ENCODE measurements at regions not wholly inside any gene's neighbourhood (a gene's known extent, or its start where the extent isn't known, plus 50 kb on each side); places are given as distances from the start of the nearest gene placed in this dataset.
"Not testable (repeated sequence)": the region's sequence is repeated elsewhere in the genome, so short reads cannot be mapped to it uniquely, and the experiment has no call there.

GRCh38 chr6:114997813-114998292 lies 655.0 kb upstream of the HS3ST5 start:
- H3K27me3 Mint-ChIP-seq: no peaks in the 10 kb centered on the region
- H3K27ac Mint-ChIP-seq: no peak overlapping the region
- intact Hi-C loops (cut with micrococcal nuclease): no loop called here
- no peak overlapping the region for H3K4me3 Mint-ChIP-seq
- H3K4me1 Mint-ChIP-seq (ENCODE audit: low read depth): no peaks in the 10 kb centered on the region
- peaks cover 21% of the 10 kb centered on the region for H3K9me3 Mint-ChIP-seq
- H3K36me3 Mint-ChIP-seq (ENCODE audit: low read depth): no peaks in the 10 kb centered on the region

- H3K9me3 Mint-ChIP-seq: peaks cover 9% of the 10 kb centered on the region
- H3K4me3 Mint-ChIP-seq: no peak overlapping the region
- intact Hi-C loops (cut with micrococcal nuclease): no loop called here
- no peaks in the 10 kb centered on the region for H3K36me3 Mint-ChIP-seq (ENCODE audit: low read depth)
- no peak overlapping the region for H3K27ac Mint-ChIP-seq
- H3K4me1 Mint-ChIP-seq (ENCODE audit: low read depth): no peaks in the 10 kb centered on the region
- no peaks in the 10 kb centered on the region for H3K27me3 Mint-ChIP-seq
Measured at GRCh38 chr6:114995526-114995925, 652.7 kb upstream of the HS3ST5 start.

GRCh38 chr6:114989279-114989964 lies 646.6 kb upstream of the HS3ST5 start:
- Mint-ChIP-seq H3K36me3 (ENCODE audit: low read depth) (no peaks in the 10 kb centered on the region), H3K27ac (no peak overlapping the region), H3K27me3 (no peaks in the 10 kb centered on the region), H3K9me3 (peaks cover 24% of the 10 kb centered on the region), H3K4me3 (no peak overlapping the region), H3K4me1 (ENCODE audit: low read depth) (no peaks in the 10 kb centered on the region)
- intact Hi-C loops (cut with micrococcal nuclease): no loop called here

- Mint-ChIP-seq H3K27me3 (no peaks in the 10 kb centered on the region), H3K9me3 (peaks cover 24% of the 10 kb centered on the region), H3K4me1 (ENCODE audit: low read depth) (no peaks in the 10 kb centered on the region), H3K27ac (no peak overlapping the region), H3K4me3 (no peak overlapping the region), H3K36me3 (ENCODE audit: low read depth) (no peaks in the 10 kb centered on the region)
- intact Hi-C loops (cut with micrococcal nuclease): no loop called here
Measured at GRCh38 chr6:114987281-114987680, 644.5 kb upstream of the HS3ST5 start.

GRCh38 chr6:114955363-114955762 lies 612.5 kb upstream of the HS3ST5 start:
- no peaks in the 10 kb centered on the region for H3K36me3 Mint-ChIP-seq (ENCODE audit: low read depth)
- no peaks in the 10 kb centered on the region for H3K27me3 Mint-ChIP-seq
- H3K4me3 Mint-ChIP-seq: no peak overlapping the region
- H3K9me3 Mint-ChIP-seq: peaks cover 20% of the 10 kb centered on the region
- intact Hi-C loops (cut with micrococcal nuclease): no loop called here
- no peak overlapping the region for H3K27ac Mint-ChIP-seq
- no peaks in the 10 kb centered on the region for H3K4me1 Mint-ChIP-seq (ENCODE audit: low read depth)

- Mint-ChIP-seq H3K4me1 (ENCODE audit: low read depth) (no peaks in the 10 kb centered on the region), H3K4me3 (no peak overlapping the region)
Measured at GRCh38 chr6:114952229-114952628, 609.4 kb upstream of the HS3ST5 start.

GRCh38 chr6:114945392-114945791 lies 602.6 kb upstream of the HS3ST5 start:
- intact Hi-C loops (cut with micrococcal nuclease): no loop called here
- H3K27ac Mint-ChIP-seq: no peak overlapping the region
- H3K9me3 Mint-ChIP-seq: peaks cover 38% of the 10 kb centered on the region

More at GRCh38 chr6:114952229-114952628, 609.4 kb upstream of the HS3ST5 start:
- peaks cover 9% of the 10 kb centered on the region for H3K9me3 Mint-ChIP-seq
- H3K36me3 Mint-ChIP-seq (ENCODE audit: low read depth): no peaks in the 10 kb centered on the region
- intact Hi-C loops (cut with micrococcal nuclease): no loop called here
- H3K27ac Mint-ChIP-seq: no peak overlapping the region
- H3K27me3 Mint-ChIP-seq: no peaks in the 10 kb centered on the region

GRCh38 chr6:114941078-114941477 lies 598.3 kb upstream of the HS3ST5 start:
- H3K36me3 Mint-ChIP-seq (ENCODE audit: low read depth): no peaks in the 10 kb centered on the region
- H3K27me3 Mint-ChIP-seq: no peaks in the 10 kb centered on the region
- no peak overlapping the region for H3K4me3 Mint-ChIP-seq
- H3K4me1 Mint-ChIP-seq (ENCODE audit: low read depth): no peaks in the 10 kb centered on the region
- intact Hi-C loops (cut with micrococcal nuclease): no loop called here
- H3K9me3 Mint-ChIP-seq: peaks cover 33% of the 10 kb centered on the region
- no peak overlapping the region for H3K27ac Mint-ChIP-seq

More at GRCh38 chr6:114945392-114945791, 602.6 kb upstream of the HS3ST5 start:
- Mint-ChIP-seq H3K4me3 (no peak overlapping the region), H3K36me3 (ENCODE audit: low read depth) (no peaks in the 10 kb centered on the region), H3K4me1 (ENCODE audit: low read depth) (no peaks in the 10 kb centered on the region), H3K27me3 (no peaks in the 10 kb centered on the region)

- no peak overlapping the region for H3K4me3 Mint-ChIP-seq
- no peaks in the 10 kb centered on the region for H3K4me1 Mint-ChIP-seq (ENCODE audit: low read depth)
- H3K9me3 Mint-ChIP-seq: peaks cover 30% of the 10 kb centered on the region
- no peaks in the 10 kb centered on the region for H3K36me3 Mint-ChIP-seq (ENCODE audit: low read depth)
- intact Hi-C loops (cut with micrococcal nuclease): no loop called here
- H3K27ac Mint-ChIP-seq: no peak overlapping the region
- no peaks in the 10 kb centered on the region for H3K27me3 Mint-ChIP-seq
Measured at GRCh38 chr6:114940181-114940580, 597.4 kb upstream of the HS3ST5 start.

- Mint-ChIP-seq H3K4me3 (no peak overlapping the region), H3K9me3 (peaks cover 24% of the 10 kb centered on the region), H3K4me1 (ENCODE audit: low read depth) (no peaks in the 10 kb centered on the region), H3K36me3 (ENCODE audit: low read depth) (no peaks in the 10 kb centered on the region), H3K27ac (no peak overlapping the region), H3K27me3 (no peaks in the 10 kb centered on the region)
- intact Hi-C loops (cut with micrococcal nuclease): no loop called here
Measured at GRCh38 chr6:114939630-114940029, 596.8 kb upstream of the HS3ST5 start.

GRCh38 chr6:114936080-114936479 lies 593.3 kb upstream of the HS3ST5 start:
- Mint-ChIP-seq H3K27ac (no peak overlapping the region), H3K4me3 (no peak overlapping the region), H3K4me1 (ENCODE audit: low read depth) (no peaks in the 10 kb centered on the region), H3K9me3 (peaks cover 37% of the 10 kb centered on the region), H3K27me3 (no peaks in the 10 kb centered on the region), H3K36me3 (ENCODE audit: low read depth) (no peaks in the 10 kb centered on the region)
- intact Hi-C loops (cut with micrococcal nuclease): no loop called here

- no peak overlapping the region for H3K4me3 Mint-ChIP-seq
- H3K4me1 Mint-ChIP-seq (ENCODE audit: low read depth): no peaks in the 10 kb centered on the region
- intact Hi-C loops (cut with micrococcal nuclease): no loop called here
- H3K9me3 Mint-ChIP-seq: peaks cover 52% of the 10 kb centered on the region
- no peaks in the 10 kb centered on the region for H3K36me3 Mint-ChIP-seq (ENCODE audit: low read depth)
- no peak overlapping the region for H3K27ac Mint-ChIP-seq
- H3K27me3 Mint-ChIP-seq: no peaks in the 10 kb centered on the region
Measured at GRCh38 chr6:114934079-114934478, 591.3 kb upstream of the HS3ST5 start.

GRCh38 chr6:114928731-114929130 lies 585.9 kb upstream of the HS3ST5 start:
- H3K4me3 Mint-ChIP-seq; intact Hi-C loops (cut with micrococcal nuclease); H3K36me3 Mint-ChIP-seq (ENCODE audit: low read depth); H3K27me3 Mint-ChIP-seq; H3K27ac Mint-ChIP-seq; H3K4me1 Mint-ChIP-seq (ENCODE audit: low read depth): not testable (repeated sequence)
- peaks cover 64% of the 10 kb centered on the region for H3K9me3 Mint-ChIP-seq

- Mint-ChIP-seq H3K9me3 (peaks cover 35% of the 10 kb centered on the region), H3K27ac (no peak overlapping the region), H3K36me3 (ENCODE audit: low read depth) (no peaks in the 10 kb centered on the region), H3K4me3 (no peak overlapping the region), H3K27me3 (no peaks in the 10 kb centered on the region), H3K4me1 (ENCODE audit: low read depth) (no peaks in the 10 kb centered on the region)
- intact Hi-C loops (cut with micrococcal nuclease): no loop called here
Measured at GRCh38 chr6:114906096-114906495, 563.3 kb upstream of the HS3ST5 start.

- H3K27ac Mint-ChIP-seq: no peak overlapping the region
- no peak overlapping the region for H3K4me3 Mint-ChIP-seq
- no peaks in the 10 kb centered on the region for H3K27me3 Mint-ChIP-seq
- peaks cover 38% of the 10 kb centered on the region for H3K9me3 Mint-ChIP-seq
- no peaks in the 10 kb centered on the region for H3K4me1 Mint-ChIP-seq (ENCODE audit: low read depth)
- intact Hi-C loops (cut with micrococcal nuclease): no loop called here
- no peaks in the 10 kb centered on the region for H3K36me3 Mint-ChIP-seq (ENCODE audit: low read depth)
Measured at GRCh38 chr6:114897536-114897935, 554.7 kb upstream of the HS3ST5 start.

Measured in dendritic cell treated with granulocyte-macrophage colony-stimulating factor and Interleukin-4, amounts not matched to agents 40 ng/mL and 50 ng/mL, for 4 days (primary cell).